ENCODE measurements at regions not wholly inside any gene's neighbourhood (a gene's known extent, or its start where the extent isn't known, plus 50 kb on each side); places are given as distances from the start of the nearest gene placed in this dataset.
"Not testable (repeated sequence)": the region's sequence is repeated elsewhere in the genome, so short reads cannot be mapped to it uniquely, and the experiment has no call there.

DNA sequence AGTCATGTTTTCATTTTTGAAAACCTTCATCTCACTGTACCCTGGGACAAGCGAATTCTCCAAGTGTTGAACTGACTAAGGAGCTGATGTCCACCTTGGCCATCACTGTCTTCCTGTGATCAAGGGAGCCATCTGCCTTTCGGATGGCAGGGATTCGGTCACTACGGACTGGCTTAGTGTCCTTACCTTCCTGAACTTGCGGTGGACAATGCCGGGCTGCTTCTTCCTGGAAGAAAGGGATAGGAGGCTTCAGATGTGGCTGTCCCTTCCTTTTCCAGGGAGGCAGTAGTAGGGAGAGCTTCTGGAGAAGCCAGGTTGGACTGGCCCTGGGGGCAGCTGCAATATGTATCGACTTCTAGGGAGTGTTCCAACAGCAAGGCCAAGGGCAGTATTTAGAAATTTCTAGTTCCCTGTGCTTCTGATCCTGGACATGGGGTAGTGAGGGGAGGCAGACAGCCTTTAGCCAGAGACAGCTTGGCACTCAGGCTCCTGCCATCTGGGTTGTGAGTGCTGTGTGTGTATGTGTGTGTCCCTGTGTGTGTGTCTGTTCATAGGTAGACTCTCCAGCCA is 114.6 kb downstream of the IER5 start:
- no peak for DNase-seq (ENCODE audit: low read depth)

DNA sequence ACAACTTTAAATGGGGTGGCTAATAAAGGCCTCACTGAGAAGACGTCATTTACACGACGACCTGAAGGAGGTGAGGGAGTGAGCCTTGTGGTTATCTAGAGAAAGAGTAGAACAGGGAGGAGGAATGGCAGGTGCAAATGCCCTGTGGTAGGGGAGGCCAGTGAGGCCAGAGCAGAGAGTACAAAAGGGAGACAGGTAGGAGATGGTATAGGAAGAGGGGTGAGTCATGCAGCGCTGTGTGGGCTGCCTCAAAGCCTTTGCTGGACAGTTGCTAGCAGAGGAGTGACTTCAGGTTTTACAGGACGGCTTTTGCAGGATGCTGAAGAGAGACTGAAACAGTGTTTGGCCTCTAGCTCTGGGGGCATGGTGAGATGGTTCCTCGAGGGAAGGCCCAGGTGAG is 116.0 kb downstream of the IER5 start:
- no peak for DNase-seq (ENCODE audit: low read depth)

DNA sequence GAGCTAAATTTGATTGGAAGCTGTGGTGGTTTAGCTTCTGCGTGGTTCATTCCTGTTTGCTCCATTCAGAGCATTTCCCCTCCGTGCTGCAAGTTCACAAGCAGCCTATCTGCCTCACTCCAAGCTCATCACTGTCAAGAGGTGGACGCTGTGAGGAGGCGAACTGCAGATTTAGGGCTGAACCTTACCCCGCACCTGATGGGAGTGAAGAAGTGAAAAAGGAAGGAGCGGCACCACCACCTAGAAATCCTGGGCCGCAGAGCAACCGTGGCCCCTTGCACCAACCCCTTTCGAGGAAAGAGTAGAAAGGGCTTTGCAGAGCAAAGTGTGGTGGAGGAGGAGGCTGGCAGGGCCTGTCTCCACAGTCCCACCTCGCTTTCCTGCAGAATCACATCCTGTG is 117.4 kb downstream of the IER5 start:
- DNase-seq (ENCODE audit: low read depth): no peak

DNA sequence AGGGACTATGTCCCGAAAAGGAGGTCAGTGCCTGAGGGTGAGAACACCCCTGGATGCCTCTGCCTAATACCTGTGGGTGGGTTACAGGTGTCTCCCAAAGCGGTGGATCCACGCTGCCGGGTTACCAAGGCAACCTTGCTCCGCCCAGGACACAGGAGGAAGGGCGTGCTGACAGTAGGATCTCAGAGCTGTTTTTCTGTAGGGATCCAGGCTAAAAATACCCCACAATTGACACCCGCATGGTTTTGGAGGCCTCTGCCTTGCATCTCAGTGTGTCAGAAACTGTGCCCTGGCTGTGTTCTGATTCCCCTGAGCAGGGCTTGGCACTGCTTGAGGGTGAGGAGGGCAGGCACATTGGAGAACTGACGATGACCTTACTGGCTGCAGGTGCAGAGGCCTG is 118.0 kb downstream of the IER5 start:
- no peak for DNase-seq (ENCODE audit: low read depth)

DNA sequence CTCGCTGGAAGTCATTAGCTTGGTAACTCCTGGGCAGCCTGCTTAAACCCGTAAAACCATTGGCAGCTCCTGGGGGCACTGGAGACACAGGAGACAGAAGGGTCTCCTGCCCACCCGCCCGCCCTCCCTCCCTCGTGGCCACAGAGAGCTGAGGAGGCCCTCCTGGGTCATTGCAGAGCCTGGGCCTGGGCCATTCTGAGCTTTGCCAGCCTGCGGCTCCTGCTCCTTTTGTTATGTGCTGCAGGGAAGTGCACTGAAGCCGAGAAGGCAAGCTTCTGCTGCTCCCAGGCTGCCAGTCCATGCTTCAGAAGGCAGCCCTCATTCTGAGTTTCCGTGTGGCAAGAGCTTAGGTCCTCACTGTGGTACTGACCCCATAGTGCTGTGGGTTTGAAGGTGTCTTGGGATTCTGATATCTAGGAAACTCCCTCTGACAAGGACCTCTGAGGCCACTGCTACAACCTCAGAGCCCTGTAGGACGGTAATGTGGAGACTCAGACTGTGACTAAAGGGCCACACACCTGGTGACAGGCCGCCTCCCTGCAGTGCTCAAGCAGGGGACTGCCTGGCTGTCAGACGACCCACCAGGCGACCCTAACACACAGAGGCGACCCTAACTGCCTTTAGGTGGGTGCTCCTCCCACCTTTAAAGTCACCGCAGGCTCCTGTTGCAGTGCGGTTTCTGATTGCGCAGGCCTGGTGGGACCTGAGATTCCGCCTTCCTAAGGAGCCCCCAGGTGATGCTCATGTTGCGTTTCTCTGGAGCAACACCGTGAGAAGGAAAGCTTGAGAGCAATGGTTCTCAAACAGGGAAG is 118.7 kb downstream of the IER5 start:
- DNase-seq (ENCODE audit: low read depth): no peak

DNA sequence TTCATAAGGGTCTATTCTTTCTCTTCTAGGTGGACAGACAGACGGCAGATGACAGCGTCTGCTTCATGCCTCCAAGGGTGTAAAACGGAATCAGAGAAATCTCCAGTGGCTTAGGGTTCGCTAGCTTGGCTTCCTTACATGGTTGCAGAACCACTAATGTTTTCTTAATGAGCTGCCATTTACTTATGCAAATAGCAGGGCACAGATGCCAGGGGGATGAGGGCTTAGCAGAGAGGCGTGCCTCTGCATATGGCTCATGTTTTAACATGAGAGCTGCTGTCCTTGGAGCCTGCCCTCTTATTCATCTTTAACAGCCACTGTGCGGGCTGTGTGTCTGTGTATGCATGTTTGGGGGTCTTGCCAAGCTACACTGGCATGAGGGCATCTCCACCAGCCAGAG is 119.6 kb downstream of the IER5 start:
- DNase-seq (ENCODE audit: low read depth): no peak

DNA sequence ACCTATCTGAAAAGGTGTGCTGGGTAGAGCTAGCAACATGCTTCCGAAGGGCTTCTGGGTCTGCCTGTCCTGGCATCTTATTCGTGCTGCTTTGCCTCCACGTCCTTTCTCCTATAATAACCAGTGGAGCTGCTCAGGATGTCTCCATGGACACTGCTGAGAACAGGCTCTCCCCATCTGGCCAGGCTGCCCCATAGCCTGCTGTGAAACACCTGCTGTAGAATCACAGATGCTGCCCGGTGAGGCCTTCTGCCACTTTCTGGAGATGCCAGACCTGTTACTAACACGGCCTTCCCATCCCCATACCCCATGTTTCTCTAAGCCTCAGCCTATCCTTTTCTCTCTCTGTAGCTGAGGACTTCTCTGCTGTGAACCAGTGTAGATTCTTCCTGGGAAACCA is 120.5 kb downstream of the IER5 start:
- no peak for DNase-seq (ENCODE audit: low read depth)

DNA sequence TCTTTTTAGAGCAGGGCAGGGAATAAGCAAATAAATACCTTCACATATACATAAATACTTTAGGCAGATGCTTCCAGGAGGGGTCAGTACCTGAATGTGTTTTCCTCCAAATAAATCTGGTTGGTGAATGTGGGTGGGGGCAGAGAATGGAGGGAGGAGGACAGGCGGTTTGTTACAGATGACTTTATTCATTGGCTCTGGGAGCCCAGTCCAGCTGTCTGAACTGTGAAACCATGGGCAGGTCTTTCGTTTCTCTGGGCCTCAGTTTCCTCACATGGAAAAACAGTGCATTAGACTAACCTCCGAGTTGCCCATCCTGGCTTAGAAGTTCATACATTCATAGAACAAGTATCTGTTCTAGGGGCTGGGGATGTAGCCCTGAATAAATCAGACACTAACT is 124.6 kb downstream of the IER5 start:
- no peak for DNase-seq (ENCODE audit: low read depth)

DNA sequence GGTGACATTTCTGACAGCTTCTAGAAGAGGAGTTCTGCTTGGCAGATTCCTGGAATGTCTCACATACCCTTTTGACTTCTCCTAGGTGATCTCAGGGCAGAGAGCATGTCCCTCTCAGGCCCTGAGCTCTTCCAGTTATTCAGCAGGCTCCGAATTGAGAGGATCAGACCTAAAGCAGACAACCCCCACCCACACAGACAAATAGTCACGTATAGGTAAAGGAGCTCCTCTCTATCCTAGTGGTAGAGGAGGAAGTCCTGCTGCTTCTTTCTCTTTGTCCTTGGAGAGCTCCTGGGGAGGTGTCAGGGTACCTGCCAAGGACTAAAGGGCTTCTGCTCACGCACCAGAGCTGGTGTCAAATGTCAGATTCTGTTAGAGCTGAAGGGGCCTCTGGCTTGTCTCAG is 128.1 kb downstream of the IER5 start:
- no peak for DNase-seq (ENCODE audit: low read depth)

DNA sequence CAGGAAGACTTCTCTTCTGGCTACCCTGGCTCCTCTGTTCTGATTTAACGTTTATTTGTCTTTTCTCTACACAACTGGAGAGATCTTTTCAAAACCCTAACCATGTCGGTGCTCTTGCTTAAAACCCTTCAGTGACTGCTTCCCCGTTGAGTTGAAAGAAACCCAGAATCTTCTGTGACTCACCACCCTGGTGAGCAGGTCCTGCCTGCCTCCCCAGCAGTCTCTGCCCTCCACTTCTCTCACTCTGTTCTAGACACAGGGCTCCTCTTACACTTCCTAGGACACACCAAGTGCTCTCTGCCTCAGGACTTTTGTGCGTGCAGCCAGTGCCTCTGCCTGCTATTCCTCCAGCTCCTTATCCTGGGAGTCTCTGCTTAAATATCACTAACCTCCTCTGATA is 131.4 kb downstream of the IER5 start:
- no peak for DNase-seq (ENCODE audit: low read depth)

DNA sequence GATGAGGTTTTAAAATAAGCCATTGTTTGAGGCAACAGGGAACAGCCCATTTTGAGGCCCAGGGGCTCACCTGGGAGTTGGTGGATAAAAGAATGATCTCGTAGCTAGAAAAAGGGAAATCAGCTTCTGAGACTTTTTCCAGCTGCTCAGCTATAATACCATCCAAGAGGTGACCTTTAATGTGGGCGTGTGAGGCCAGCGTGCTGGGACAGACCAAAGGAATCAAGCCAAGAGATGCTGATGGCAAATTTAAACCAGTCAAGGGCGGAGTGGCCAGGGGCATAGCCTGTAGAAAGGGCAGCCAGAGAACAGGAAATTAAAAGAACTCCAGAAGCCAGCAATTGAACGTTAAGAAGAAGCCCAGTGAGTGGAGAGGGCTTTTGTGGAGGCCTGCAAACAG is 132.6 kb downstream of the IER5 start:
- DNase-seq (ENCODE audit: low read depth): no peak

DNA sequence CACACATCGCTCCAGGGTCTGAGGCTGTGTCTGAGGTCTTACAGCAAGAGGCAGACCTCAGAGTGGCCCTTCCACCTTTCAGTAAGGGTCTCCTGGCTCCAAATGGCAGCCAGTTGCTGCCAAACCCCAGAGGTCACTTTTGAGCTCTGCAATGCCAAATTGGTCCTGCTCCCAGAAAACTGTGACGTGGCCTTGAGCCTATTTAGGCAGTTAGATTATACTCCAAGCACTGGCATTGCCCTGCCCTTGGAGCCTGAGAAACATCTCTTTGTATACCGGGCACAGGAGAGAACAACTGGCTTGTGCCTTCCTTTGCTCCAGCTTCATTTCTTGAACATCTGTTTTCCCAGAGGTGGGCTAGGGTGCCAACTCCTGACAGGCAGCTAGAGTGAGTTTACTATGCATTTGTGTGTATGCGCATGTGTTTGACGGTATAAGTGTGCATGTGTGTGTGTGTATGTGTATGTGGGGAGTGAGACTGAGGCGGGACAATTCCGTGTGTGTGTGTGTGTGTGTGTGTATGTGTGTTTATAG is 134.5 kb downstream of the IER5 start:
- no peak for DNase-seq (ENCODE audit: low read depth)

DNA sequence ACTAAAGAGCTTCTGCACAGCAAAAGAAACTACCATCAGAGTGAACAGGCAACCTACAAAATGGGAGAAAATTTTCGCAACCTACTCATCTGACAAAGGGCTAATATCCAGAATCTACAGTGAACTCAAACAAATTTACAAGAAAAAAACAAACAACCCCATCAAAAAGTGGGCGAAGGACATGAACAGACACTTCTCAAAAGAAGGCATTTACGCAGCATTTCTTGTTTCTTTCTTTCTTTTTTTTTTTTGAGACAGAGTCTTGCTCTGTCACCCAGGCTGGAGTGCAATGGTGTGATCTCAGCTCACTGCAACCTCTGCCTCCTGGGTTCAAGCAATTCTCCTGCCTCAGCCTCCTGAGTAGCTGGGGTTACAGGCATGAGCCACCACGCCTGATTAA is 138.2 kb downstream of the IER5 start:
- DNase-seq (ENCODE audit: low read depth): not testable (repeated sequence)

DNA sequence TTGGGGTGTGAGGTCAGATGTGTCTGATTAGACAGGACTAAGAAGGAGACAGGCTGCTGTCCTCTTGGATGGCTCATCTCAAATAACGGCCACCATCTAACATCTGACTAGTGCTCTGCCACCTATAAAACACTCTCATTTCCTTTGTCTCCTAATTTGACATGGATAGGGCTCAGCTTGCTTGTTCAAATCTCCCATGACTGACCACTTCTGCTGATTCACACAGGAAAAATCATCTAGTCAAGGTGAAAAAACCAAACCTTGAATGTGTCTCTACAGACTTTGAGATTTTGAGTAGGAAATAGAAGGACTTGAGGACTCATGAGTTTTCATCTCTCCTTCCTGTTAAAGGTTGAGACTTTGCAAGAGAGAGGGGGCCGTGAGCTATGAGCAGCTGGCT is 150.6 kb downstream of the IER5 start:
- no peak for DNase-seq (ENCODE audit: low read depth)

DNA sequence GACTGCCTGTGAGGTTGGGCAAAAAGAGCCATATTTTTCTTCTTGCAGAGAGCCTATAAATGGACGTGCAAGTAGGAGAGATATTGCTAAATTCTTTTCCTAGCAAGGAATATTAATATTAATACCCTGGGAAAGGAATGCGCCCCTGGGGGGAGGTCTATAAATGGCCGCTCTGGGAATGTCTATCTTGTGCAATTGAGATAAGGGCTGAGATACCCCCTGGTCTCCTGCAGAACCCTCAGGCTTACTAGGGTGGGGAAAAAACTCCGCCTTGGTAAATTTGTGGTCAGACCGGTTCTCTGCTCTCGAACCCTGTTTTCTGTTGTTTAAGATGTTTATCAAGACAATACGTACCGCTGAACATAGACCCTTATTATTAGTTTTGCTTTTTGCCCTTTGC is 157.8 kb downstream of the IER5 start:
- DNase-seq (ENCODE audit: low read depth): not testable (repeated sequence)

DNA sequence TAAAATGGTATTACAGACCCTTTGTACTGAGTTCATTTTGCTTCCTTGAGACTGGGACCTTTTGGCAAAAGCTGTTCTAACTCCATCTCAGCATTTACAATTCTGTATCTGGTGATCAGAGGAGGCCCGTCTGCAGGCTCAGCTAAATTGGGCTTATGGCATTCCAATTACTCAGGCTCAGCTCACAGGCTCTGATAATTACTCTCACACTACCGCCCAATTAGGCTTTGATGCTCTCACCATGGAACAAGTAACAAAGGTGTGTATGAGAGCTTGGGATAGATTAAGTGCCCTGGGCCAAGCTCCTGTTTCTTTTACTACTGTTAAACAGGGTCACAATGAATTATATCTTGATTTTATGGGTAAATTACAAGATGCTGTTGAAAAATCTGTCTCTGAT is 159.9 kb downstream of the IER5 start:
- DNase-seq (ENCODE audit: low read depth): not testable (repeated sequence)

DNA sequence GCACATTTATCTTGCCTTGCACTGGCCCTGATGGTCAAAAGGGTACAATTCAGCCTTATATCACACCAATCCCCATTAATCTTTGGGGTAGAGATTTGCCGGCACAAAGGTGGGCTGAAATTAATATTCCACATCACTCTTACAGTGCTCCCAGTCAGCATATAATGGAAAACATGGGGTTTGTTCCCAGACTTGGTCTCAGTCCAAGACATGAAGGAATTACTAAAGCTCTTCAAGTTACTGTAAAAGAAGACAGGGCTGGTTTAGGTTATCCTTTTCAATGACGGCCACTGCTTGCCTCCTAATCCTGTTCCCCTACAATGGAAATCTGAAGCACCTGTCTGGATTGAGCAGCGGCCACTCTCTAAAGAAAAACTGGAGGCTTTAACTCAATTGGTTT is 160.7 kb downstream of the IER5 start:
- no peak for DNase-seq (ENCODE audit: low read depth)

DNA sequence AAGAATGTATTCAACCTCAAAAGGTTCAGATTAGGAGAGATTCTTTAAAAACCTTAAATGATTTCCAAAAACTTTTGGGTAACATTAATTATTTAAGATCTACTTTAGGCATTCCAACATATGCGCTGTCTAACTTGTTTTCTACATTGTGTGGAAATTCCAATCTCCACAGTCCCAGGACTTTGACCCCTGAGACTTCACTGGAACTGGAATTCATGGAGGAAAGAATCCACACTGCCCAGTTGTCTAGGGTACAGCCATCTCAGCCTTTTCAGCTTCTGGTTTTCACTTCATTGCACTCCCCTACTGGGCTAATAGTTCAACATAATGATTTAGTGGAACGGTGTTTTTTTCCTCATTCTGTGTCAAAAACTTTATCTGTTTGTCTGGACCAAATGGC is 161.5 kb downstream of the IER5 start:
- no peak for DNase-seq (ENCODE audit: low read depth)

DNA sequence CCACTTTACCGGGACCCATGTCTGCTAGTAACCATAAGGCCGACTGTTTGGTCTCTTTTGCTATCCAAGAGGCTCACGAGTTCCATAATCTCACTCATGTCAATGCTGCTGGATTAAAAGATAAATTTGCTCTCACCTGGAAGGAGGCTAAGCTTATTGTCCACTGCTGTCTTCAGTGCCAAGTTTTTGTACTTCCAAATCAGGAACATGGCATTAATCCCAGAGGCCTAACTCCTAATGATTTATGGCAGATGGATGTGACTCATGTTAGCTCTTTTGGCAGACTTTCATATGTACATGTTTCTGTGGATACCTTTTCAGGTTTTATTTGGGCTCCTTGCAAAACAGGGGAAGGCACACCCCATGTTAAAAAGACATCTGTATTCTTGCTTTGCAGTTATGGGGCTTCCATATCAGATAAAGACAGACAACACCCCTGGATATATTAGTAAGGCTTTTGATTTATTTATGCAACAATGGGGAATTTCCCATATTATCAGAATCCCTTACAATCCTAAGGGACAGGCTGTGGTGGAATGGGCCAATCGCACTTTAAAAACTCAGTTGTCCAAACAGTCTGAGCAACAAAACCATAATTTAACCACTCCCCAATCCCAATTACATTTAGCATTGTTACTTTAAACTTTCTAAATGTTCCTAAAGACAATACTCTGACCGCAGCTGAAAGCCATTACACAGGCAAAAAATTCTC is 162.7 kb downstream of the IER5 start:
- peak; percentile 66 for DNase-seq (ENCODE audit: low read depth)

DNA sequence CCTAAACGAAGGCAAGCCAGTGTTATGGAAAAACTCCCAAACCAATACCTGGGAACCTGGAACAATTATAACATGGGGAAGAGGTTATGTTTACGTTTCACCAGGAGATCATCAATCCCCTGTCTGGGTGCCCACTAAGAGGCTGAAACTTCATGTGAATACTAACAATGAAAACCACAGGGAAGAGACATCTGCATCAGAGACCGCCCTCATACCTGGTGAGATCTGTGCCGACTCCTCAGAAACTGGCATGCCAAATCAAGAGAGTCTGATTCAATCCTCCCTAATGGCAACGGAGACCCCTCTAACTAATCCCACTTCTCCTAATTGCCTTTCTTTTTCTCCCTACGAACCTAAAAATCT is 163.2 kb downstream of the IER5 start:
- DNase-seq (ENCODE audit: low read depth): no peak

DNA sequence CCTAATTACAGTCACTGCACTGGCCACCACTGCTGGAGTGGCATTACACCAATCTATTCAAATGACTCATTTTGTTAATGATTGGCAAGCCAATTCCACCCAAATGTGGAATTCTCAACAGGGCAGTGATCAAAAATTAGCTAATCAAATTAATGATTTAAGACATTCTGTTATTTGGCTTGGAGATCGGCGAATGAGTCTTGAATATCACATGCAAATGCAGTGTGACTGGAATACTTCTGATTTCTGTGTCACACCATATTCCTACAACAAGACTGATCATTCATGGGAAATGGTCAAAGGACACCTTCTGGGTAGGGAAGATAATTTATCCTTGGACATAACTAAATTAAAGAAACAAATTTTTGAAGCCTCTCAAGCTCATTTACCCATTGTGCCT is 165.1 kb downstream of the IER5 start:
- not testable (repeated sequence) for DNase-seq (ENCODE audit: low read depth)

DNA sequence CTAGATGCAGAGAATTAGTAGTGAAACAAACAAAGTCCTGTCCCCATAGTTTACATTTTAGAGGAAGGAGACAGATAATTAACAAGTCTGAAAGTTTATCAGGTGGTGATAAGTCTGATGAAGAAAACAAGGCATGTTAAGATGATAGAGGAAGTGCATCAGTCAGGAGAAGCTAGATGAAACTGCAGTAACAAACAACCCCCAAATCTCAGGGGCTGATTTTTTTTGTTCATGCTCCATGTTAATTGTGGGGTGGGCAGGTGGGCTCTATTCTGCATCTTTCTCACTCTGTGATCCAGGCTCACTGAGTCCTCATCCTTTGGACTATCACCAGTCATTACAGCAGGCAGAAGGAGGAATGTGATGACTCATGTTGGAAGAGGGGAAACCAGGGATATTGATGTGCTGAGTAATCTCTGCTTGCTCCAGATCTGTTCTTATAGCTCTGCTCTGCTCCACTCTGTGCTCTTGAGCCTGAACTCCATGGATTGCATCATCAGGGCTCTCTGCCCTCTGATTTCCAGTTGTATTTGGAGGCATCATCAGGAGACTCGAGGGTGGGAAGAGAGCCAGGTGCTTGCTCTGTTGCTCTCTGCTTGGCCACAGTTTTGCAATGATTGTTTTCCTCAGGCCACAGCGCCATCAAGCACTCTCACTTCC is 166.9 kb downstream of the IER5 start:
- peak; percentile 99 for DNase-seq (ENCODE audit: low read depth)

DNA sequence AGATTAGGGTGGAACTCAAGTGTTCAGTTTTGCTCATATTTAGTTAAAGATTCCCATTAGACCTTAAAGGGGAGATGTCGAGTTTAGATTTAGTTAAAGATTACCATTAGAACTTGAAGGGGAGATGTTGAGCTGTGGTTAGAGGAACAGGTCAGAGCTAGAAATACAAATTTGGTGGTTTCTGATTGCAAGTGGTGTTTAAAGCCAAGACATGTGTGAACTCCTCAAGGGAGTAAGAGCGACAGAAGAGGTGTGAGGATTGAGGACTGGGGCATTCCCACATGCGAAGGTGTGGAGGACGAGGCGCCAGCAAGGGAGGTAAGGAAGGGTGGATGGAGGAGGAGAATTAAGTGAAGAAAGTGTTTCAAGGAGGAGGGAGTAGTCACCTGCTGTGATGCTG is 168.6 kb downstream of the IER5 start:
- no peak for DNase-seq (ENCODE audit: low read depth)

Data from fibroblast of the conjunctiva (primary cell).